ENCODE measurements at regions not wholly inside any gene's neighbourhood (a gene's known extent, or its start where the extent isn't known, plus 50 kb on each side); places are given as distances from the start of the nearest gene placed in this dataset.

DNA sequence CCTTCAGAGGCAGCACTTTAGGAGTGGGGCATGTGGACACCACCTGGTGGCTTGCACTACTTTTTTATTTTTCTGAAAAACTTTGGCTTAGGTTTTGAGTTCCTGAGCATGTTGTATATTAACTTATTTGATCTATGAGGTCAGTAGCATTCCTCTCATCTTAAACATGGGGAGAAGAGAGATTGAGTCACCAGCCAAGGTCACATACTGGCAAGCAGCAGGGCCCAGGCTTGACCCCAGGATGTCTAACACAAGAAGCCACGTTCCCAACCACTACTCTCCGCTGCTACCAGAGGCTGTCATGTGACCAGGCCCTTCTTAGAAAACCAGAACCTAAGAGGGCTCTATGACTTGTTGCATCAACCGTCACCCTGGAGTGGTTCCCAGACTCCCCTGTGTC is 210.3 kb upstream of the GPR26 start:
- Histone ChIP-seq H3K9me3 (no peaks in the 10 kb centered on the region), H3K27ac (no peak overlapping the region), H3K4me3 (no peak overlapping the region), H3K36me3 (no peaks in the 10 kb centered on the region), H3K27me3 (replicated peaks; ENCODE audit: insufficient read depth) (peaks cover 3% of the 10 kb centered on the region), H3K4me1 (replicated peaks) (no peaks in the 10 kb centered on the region)
- no peak for TF ChIP-seq POLR2A (IDR thresholded peaks at IDR 0.05)
- no peak for TF ChIP-seq POLR2AphosphoS5 (IDR thresholded peaks at IDR 0.05)
- TF ChIP-seq CTCF (IDR thresholded peaks at IDR 0.05) = no peak
- intact Hi-C loops (cut with DNase I) = no loop called here
- DNase-seq (ENCODE audit: low spot score) = no peak
- WGBS = 88% methylated on average over 3 of the region's 3 CpGs

DNA sequence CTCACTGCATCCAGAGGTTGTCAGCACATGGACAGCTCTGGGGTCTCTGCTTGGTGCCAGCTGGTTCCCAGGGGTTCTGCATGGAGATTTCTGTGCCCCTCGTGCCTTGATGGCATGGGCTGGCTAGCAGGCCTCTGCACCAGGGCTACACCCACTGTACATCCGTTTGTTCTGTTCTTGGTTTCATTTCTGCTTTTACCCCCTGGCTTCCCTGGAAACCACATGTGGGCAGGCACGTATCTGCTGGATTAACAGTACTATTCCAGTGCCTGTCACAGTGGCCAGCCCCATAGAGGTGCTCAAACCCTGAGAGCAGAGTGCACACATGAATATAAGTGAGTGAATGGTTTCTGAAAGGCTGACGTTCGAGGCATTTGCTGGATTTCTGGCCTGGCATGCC is 207.2 kb upstream of the GPR26 start:
- no peak overlapping the region for H3K4me3 ChIP-seq
- H3K27ac ChIP-seq = no peak overlapping the region
- TF ChIP-seq POLR2A (IDR thresholded peaks at IDR 0.05) (no peak), CTCF (IDR thresholded peaks at IDR 0.05) (no peak), POLR2AphosphoS5 (IDR thresholded peaks at IDR 0.05) (no peak)
- WGBS = 80% methylated on average over 5 of the region's 5 CpGs
- H3K27me3 ChIP-seq (replicated peaks; ENCODE audit: insufficient read depth) = no peaks in the 10 kb centered on the region
- intact Hi-C loops (cut with DNase I) = no loop called here
- H3K4me1 ChIP-seq (replicated peaks) = no peaks in the 10 kb centered on the region
- H3K9me3 ChIP-seq = no peaks in the 10 kb centered on the region
- no peak for DNase-seq (ENCODE audit: low spot score)
- no peaks in the 10 kb centered on the region for H3K36me3 ChIP-seq

- Histone ChIP-seq H3K4me3 (no peak overlapping the region), H3K36me3 (no peaks in the 10 kb centered on the region), H3K27me3 (replicated peaks; ENCODE audit: insufficient read depth) (no peaks in the 10 kb centered on the region), H3K4me1 (replicated peaks) (no peaks in the 10 kb centered on the region), H3K9me3 (no peaks in the 10 kb centered on the region), H3K27ac (no peak overlapping the region)
- intact Hi-C loops (cut with DNase I) = no loop called here
- no peak for DNase-seq (ENCODE audit: low spot score)
- 68% methylated on average over 7 of the region's 7 CpGs for WGBS
- TF ChIP-seq POLR2AphosphoS5 (IDR thresholded peaks at IDR 0.05) = no peak
- no peak for TF ChIP-seq CTCF (IDR thresholded peaks at IDR 0.05)
- no peak for TF ChIP-seq POLR2A (IDR thresholded peaks at IDR 0.05)
Measured at GRCh38 chr10:123459371-123460091, 206.6 kb upstream of the GPR26 start.

DNA sequence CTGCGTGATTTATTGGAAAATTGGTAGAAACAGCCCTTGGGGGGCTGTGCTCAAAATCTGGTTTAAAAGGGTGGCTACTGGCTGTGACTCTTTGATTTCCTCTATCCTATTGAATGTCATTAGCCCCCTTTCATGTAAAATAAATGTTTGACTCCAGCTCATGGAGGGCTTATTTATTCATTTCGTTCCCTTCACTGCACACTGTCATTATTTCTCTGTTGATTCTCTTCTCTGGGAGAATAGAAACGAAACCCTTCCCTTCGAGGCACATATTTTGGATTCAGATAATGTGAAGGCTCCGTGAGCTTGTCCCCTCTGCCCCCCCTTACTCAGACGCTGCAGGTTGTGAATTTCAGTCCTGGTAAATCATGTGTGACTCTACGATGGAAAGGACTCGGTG is 203.9 kb upstream of the GPR26 start:
- no peaks in the 10 kb centered on the region for H3K36me3 ChIP-seq
- no peaks in the 10 kb centered on the region for H3K4me1 ChIP-seq (replicated peaks)
- no peak overlapping the region for H3K4me3 ChIP-seq
- no peak for DNase-seq (ENCODE audit: low spot score)
- intact Hi-C loops (cut with DNase I) = no loop called here
- TF ChIP-seq POLR2AphosphoS5 (IDR thresholded peaks at IDR 0.05) = no peak
- no peak for TF ChIP-seq POLR2A (IDR thresholded peaks at IDR 0.05)
- no peak for TF ChIP-seq CTCF (IDR thresholded peaks at IDR 0.05)
- H3K9me3 ChIP-seq = no peaks in the 10 kb centered on the region
- 75% methylated on average over 8 of the region's 8 CpGs for WGBS
- no peaks in the 10 kb centered on the region for H3K27me3 ChIP-seq (replicated peaks; ENCODE audit: insufficient read depth)
- H3K27ac ChIP-seq = no peak overlapping the region

DNA sequence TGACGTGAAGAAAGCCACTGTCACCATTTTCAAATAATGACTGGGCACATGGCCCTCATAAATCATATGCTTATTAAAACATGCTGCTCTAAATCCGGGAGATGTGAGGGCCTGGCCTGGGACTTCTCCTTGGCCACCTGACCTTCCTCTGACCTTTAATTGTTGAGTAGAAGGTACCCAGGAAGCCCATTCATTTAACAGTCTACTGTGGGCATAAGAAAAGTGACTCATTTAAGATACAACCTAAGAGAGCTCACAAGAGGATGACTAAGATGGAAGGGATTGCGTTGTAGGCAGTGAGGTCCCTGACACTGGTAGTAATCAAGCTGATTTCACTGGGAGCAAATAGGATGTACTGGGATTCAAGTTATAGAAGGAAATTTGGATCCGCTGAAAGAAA is 203.4 kb upstream of the GPR26 start:
- H3K9me3 ChIP-seq = no peaks in the 10 kb centered on the region
- intact Hi-C loops (cut with DNase I) = no loop called here
- TF ChIP-seq POLR2AphosphoS5 (IDR thresholded peaks at IDR 0.05) = no peak
- no peak for TF ChIP-seq POLR2A (IDR thresholded peaks at IDR 0.05)
- TF ChIP-seq CTCF (IDR thresholded peaks at IDR 0.05) = no peak
- WGBS = 76% methylated on average over 4 of the region's 4 CpGs
- no peak overlapping the region for H3K27ac ChIP-seq
- H3K4me3 ChIP-seq = no peak overlapping the region
- no peaks in the 10 kb centered on the region for H3K36me3 ChIP-seq
- H3K4me1 ChIP-seq (replicated peaks) = no peaks in the 10 kb centered on the region
- no peaks in the 10 kb centered on the region for H3K27me3 ChIP-seq (replicated peaks; ENCODE audit: insufficient read depth)
- DNase-seq (ENCODE audit: low spot score) = no peak
